Panc1 (cell line): ENCODE measurements at regions not wholly inside any gene's neighbourhood (a gene's known extent, or its start where the extent isn't known, plus 50 kb on each side); places are given as distances from the start of the nearest gene placed in this dataset.

ENCODE experiments used
- ATAC-seq: fragments of 200-7000 bp; cut with Tn5 transposase; 2 replicates; pipeline ENCODE4 v1.9.1; 2020; ENCODE audit warnings: mild to moderate bottlenecking, moderate library complexity
- BruUV-seq: library from RNA; stranded (reverse); fragments of 400-500 nt; replicated peaks from 2 replicates; lab custom pipeline; 2021; lab: Mats Ljungman, UMichigan
- CTCF ChIA-PET: fragments of 300-600 bp; sonication (Branson Sonifier 250); formaldehyde crosslinking; loops from one replicate; lab custom pipeline; 2022; ENCODE audit warnings: antibody characterized with exemption; lab: Charles Lee
- POLR2A ChIA-PET: fragments of 300-600 bp; sonication (Branson Sonifier 250); formaldehyde crosslinking; loops from one replicate; lab custom pipeline; 2022; ENCODE audit warnings: antibody characterized with exemption; lab: Charles Lee
- DNase-seq: peaks from one replicate; pipeline ENCODE4 v3.0.0-alpha.2; 2010; ENCODE audit warnings: low read depth, low spot score
- H3K27ac ChIP-seq: 2 replicates; pipeline ENCODE4 v1.5.1; 2011; ENCODE audit warnings: mild to moderate bottlenecking, low read length, inconsistent platforms
- H3K27me3 ChIP-seq: fragments of 200-500 bp; sonication (Bioruptor generic); 2 replicates; pipeline ENCODE4 v1.6.0; 2014; ENCODE audit warnings: low read length, inconsistent platforms; ENCODE audit not compliant: control insufficient read depth, insufficient read depth
- H3K36me3 ChIP-seq: fragments of 200-500 bp; sonication (Bioruptor generic); 2 replicates; pipeline ENCODE4 v1.5.1; 2014; ENCODE audit warnings: inconsistent platforms, mild to moderate bottlenecking, low read length, moderate library complexity; ENCODE audit not compliant: control insufficient read depth, insufficient read depth
- H3K4me1 ChIP-seq: 2 replicates; pipeline ENCODE4 v1.5.1; 2011; ENCODE audit warnings: inconsistent platforms, mild to moderate bottlenecking, low read length, moderate library complexity; ENCODE audit not compliant: control insufficient read depth, insufficient read depth
- H3K4me3 ChIP-seq, 2 experiments: 2 replicates each; pipeline ENCODE4 v1.5.1; 2011 to 2012; ENCODE audit warnings: low read depth in 2 of 2, low read length in 2 of 2, mild to moderate bottlenecking in 2 of 2, inconsistent platforms in 1 of 2, moderate library complexity in 1 of 2
- H3K9me3 ChIP-seq: fragments of 200-500 bp; sonication (Bioruptor generic); 2 replicates; pipeline ENCODE4 v1.5.1; 2014; ENCODE audit warnings: low read depth, mild to moderate bottlenecking, inconsistent platforms, low read length, moderate library complexity; ENCODE audit not compliant: control insufficient read depth, insufficient read depth
- CTCF ChIP-seq: fragments of 450-650 bp; IDR thresholded peaks from 2 replicates; pipeline ENCODE4 v1.5.1; 2017; ENCODE audit warnings: mild to moderate bottlenecking
- POLR2AphosphoS5 ChIP-seq: IDR thresholded peaks from 2 replicates; pipeline ENCODE4 v1.6.1; 2012; ENCODE audit warnings: mild to moderate bottlenecking, low read depth, low read length, moderate library complexity
- REST ChIP-seq, 2 experiments: IDR thresholded peaks; 2 replicates each; pipeline ENCODE4 v1.6.1; 2011 to 2012; ENCODE audit warnings: low read depth in 2 of 2, control low read depth in 1 of 2, low read length in 1 of 2, mild to moderate bottlenecking in 1 of 2, moderate library complexity in 1 of 2; ENCODE audit not compliant: insufficient read depth in 1 of 2
- SIN3A ChIP-seq: IDR thresholded peaks from 2 replicates; pipeline ENCODE4 v1.6.1; 2012; ENCODE audit warnings: low read depth, mild to moderate bottlenecking, low read length, moderate library complexity, borderline replicate concordance; ENCODE audit not compliant: insufficient read depth
- TCF7L2 ChIP-seq: IDR thresholded peaks from 2 replicates; pipeline ENCODE4 v1.6.1; 2011; ENCODE audit warnings: mild to moderate bottlenecking, low read depth, low read length, inconsistent platforms
- in situ Hi-C: cut with HindIII; loops from 2 replicates; pipeline ENCODE4 v1.10.0; 2016; ENCODE audit warnings: low sequenced_read_pairs, low pct_unique_long_range_greater_than_20kb
- intact Hi-C: fragments of 100-400 bp; cut with micrococcal nuclease; formaldehyde crosslinking; loops from one replicate; pipeline ENCODE4 v1.10.0; 2022; ENCODE audit not compliant: unreplicated experiment

GRCh38 chr11:70747921-70748320, 349.6 kb downstream of the CTTN start:
- Histone ChIP-seq H3K9me3 (peaks cover 25% of the 10 kb centered on the region), H3K4me3 (no peak overlapping the region), H3K27me3 (no peaks in the 10 kb centered on the region), H3K27ac (no peak overlapping the region), H3K36me3 (no peaks in the 10 kb centered on the region), H3K4me1 (no peaks in the 10 kb centered on the region)
- intact Hi-C loops: no loop called here
- DNase-seq: no peak
- in situ Hi-C loops: no loop called here
- CTCF ChIA-PET: no interaction called here
- TF ChIP-seq POLR2AphosphoS5 (no peak), SIN3A (no peak), TCF7L2 (no peak), REST (IDR thresholded peaks at IDR 0.05; ENCODE audit: insufficient read depth in 1 of 2, low read depth in 2 of 2, low read length in 1 of 2) (no peak)
- no TSS peak for BruUV-seq
- no peak for ATAC-seq
- POLR2A ChIA-PET: no interaction called here

- DNase-seq (no peak), ATAC-seq (no peak)
- no peaks in the 10 kb centered on the region for H3K27me3 ChIP-seq
- TF ChIP-seq TCF7L2: no peak
- TF ChIP-seq REST (IDR thresholded peaks at IDR 0.05; ENCODE audit: insufficient read depth in 1 of 2, low read depth in 2 of 2, low read length in 1 of 2): no peak
- TF ChIP-seq SIN3A: no peak
- no peak for TF ChIP-seq CTCF
- TF ChIP-seq POLR2AphosphoS5: no peak
- intact Hi-C loops: no loop called here
- no peak overlapping the region for H3K4me3 ChIP-seq
- CTCF ChIA-PET: no interaction called here
- H3K9me3 ChIP-seq: peaks cover 25% of the 10 kb centered on the region
- POLR2A ChIA-PET: no interaction called here
- H3K27ac ChIP-seq: no peak overlapping the region
- no TSS peak for BruUV-seq
- no peaks in the 10 kb centered on the region for H3K4me1 ChIP-seq
- in situ Hi-C loops: no loop called here
- no peaks in the 10 kb centered on the region for H3K36me3 ChIP-seq
These were observed 352.9 kb downstream of the CTTN start for GRCh38 chr11:70751142-70751734.
